ENCODE measurements at regions not wholly inside any gene's neighbourhood (a gene's known extent, or its start where the extent isn't known, plus 50 kb on each side); places are given as distances from the start of the nearest gene placed in this dataset.

- no peak for DNase-seq (ENCODE audit: low read depth in 2 of 2)
Measured at GRCh38 chr22:49264696-49265095, 563.0 kb downstream of the BRD1 start.

- no peak for DNase-seq (ENCODE audit: low read depth in 2 of 2)
Measured at GRCh38 chr22:49263101-49263500, 564.6 kb downstream of the BRD1 start.

- DNase-seq (ENCODE audit: low read depth in 2 of 2), result no peak
Measured at GRCh38 chr22:49262167-49262566, 565.5 kb downstream of the BRD1 start.

- DNase-seq (ENCODE audit: low read depth in 2 of 2), result no peak
Measured at GRCh38 chr22:49261616-49262015, 566.1 kb downstream of the BRD1 start.

GRCh38 chr22:49260681-49261580, 566.7 kb downstream of the BRD1 start:
- DNase-seq (ENCODE audit: low read depth in 2 of 2), result no peak

- DNase-seq (ENCODE audit: low read depth in 2 of 2), result no peak
Measured at GRCh38 chr22:49259839-49260615, 567.6 kb downstream of the BRD1 start.

GRCh38 chr22:49258107-49259010, 569.3 kb downstream of the BRD1 start:
- no peak for DNase-seq (ENCODE audit: low read depth in 2 of 2)

GRCh38 chr22:49257551-49257961, 570.1 kb downstream of the BRD1 start:
- DNase-seq (ENCODE audit: low read depth in 2 of 2), result no peak

GRCh38 chr22:49255741-49256318, 571.8 kb downstream of the BRD1 start:
- no peak for DNase-seq (ENCODE audit: low read depth in 2 of 2)

GRCh38 chr22:49255154-49255553, 572.5 kb downstream of the BRD1 start:
- no peak for DNase-seq (ENCODE audit: low read depth in 2 of 2)

- no peak for DNase-seq (ENCODE audit: low read depth in 2 of 2)
Measured at GRCh38 chr22:49253656-49254055, 574.0 kb downstream of the BRD1 start.

- DNase-seq (ENCODE audit: low read depth in 2 of 2), result no peak
Measured at GRCh38 chr22:49251371-49251770, 576.3 kb downstream of the BRD1 start.

GRCh38 chr22:49247194-49247924, 580.3 kb downstream of the BRD1 start:
- no peak for DNase-seq (ENCODE audit: low read depth in 2 of 2)

GRCh38 chr22:49244466-49245420, 582.9 kb downstream of the BRD1 start:
- no peak for DNase-seq (ENCODE audit: low read depth in 2 of 2)

GRCh38 chr22:49243965-49244364, 583.7 kb downstream of the BRD1 start:
- DNase-seq (ENCODE audit: low read depth in 2 of 2), result no peak

GRCh38 chr22:49243335-49243734, 584.3 kb downstream of the BRD1 start:
- DNase-seq (ENCODE audit: low read depth in 2 of 2), result no peak

GRCh38 chr22:49242480-49242879, 585.2 kb downstream of the BRD1 start:
- DNase-seq (ENCODE audit: low read depth in 2 of 2), result no peak

GRCh38 chr22:49241174-49241851, 586.4 kb downstream of the BRD1 start:
- DNase-seq (ENCODE audit: low read depth in 2 of 2), result no peak

- no peak for DNase-seq (ENCODE audit: low read depth in 2 of 2)
Measured at GRCh38 chr22:49240472-49240871, 587.2 kb downstream of the BRD1 start.
